ENCODE measurements at regions not wholly inside any gene's neighbourhood (a gene's known extent, or its start where the extent isn't known, plus 50 kb on each side); places are given as distances from the start of the nearest gene placed in this dataset.
A peak's percentile ranks its signal among the peaks of the same experiment; 100 is the strongest.
"Not testable (repeated sequence)": the region's sequence is repeated elsewhere in the genome, so short reads cannot be mapped to it uniquely, and the experiment has no call there.

GRCh38 chr17:68097161-68097805 is 61.7 kb downstream of the KPNA2 start:
- no peak for DNase-seq (ENCODE audit: low read depth in 4 of 4, low spot score in 3 of 4)

- DNase-seq (ENCODE audit: low read depth in 4 of 4, low spot score in 3 of 4): not testable (repeated sequence)
These were observed 63.8 kb downstream of the KPNA2 start for GRCh38 chr17:68099341-68099753.

GRCh38 chr17:68100000-68100641 is 64.6 kb downstream of the KPNA2 start:
- no peak for DNase-seq (ENCODE audit: low read depth in 4 of 4, low spot score in 3 of 4)

- peak; percentile 80 to 87 (median 84) for DNase-seq (ENCODE audit: low read depth in 4 of 4, low spot score in 3 of 4)
These were observed 65.8 kb downstream of the KPNA2 start for GRCh38 chr17:68101075-68101986.

GRCh38 chr17:68101987-68102314 is 66.4 kb downstream of the KPNA2 start:
- peak in 1 of 4 donors; percentile 37 for DNase-seq (ENCODE audit: low read depth in 4 of 4, low spot score in 3 of 4)

GRCh38 chr17:68102318-68102758 is 66.8 kb downstream of the KPNA2 start:
- no peak for DNase-seq (ENCODE audit: low read depth in 4 of 4, low spot score in 3 of 4)

GRCh38 chr17:68103148-68103547 is 67.6 kb downstream of the KPNA2 start:
- no peak for DNase-seq (ENCODE audit: low read depth in 4 of 4, low spot score in 3 of 4)

- DNase-seq (ENCODE audit: low read depth in 4 of 4, low spot score in 3 of 4): no peak
These were observed 70.5 kb downstream of the KPNA2 start for GRCh38 chr17:68106085-68106484.

- DNase-seq (ENCODE audit: low read depth in 4 of 4, low spot score in 3 of 4): no peak
These were observed 71.8 kb downstream of the KPNA2 start for GRCh38 chr17:68107373-68107772.

- no peak for DNase-seq (ENCODE audit: low read depth in 4 of 4, low spot score in 3 of 4)
These were observed 72.9 kb downstream of the KPNA2 start for GRCh38 chr17:68108313-68109000.

- not testable (repeated sequence) for DNase-seq (ENCODE audit: low read depth in 4 of 4, low spot score in 3 of 4)
These were observed 73.9 kb downstream of the KPNA2 start for GRCh38 chr17:68109404-68109803.

GRCh38 chr17:68116211-68116610 is 80.7 kb downstream of the KPNA2 start:
- not testable (repeated sequence) for DNase-seq (ENCODE audit: low read depth in 4 of 4, low spot score in 3 of 4)

- DNase-seq (ENCODE audit: low read depth in 4 of 4, low spot score in 3 of 4): no peak
These were observed 87.1 kb downstream of the KPNA2 start for GRCh38 chr17:68122587-68122986.

GRCh38 chr17:68125111-68125870 is 89.8 kb downstream of the KPNA2 start:
- DNase-seq (ENCODE audit: low read depth in 4 of 4, low spot score in 3 of 4): no peak

- no peak for DNase-seq (ENCODE audit: low read depth in 4 of 4, low spot score in 3 of 4)
These were observed 92.4 kb downstream of the KPNA2 start for GRCh38 chr17:68127914-68128313.

- DNase-seq (ENCODE audit: low read depth in 4 of 4, low spot score in 3 of 4): no peak
These were observed 95.9 kb downstream of the KPNA2 start for GRCh38 chr17:68131456-68131855.

- no peak for DNase-seq (ENCODE audit: low read depth in 4 of 4, low spot score in 3 of 4)
These were observed 98.0 kb downstream of the KPNA2 start for GRCh38 chr17:68133346-68134045.

GRCh38 chr17:68134046-68134637 is 98.6 kb downstream of the KPNA2 start:
- no peak for DNase-seq (ENCODE audit: low read depth in 4 of 4, low spot score in 3 of 4)

- DNase-seq (ENCODE audit: low read depth in 4 of 4, low spot score in 3 of 4): no peak
These were observed 99.2 kb downstream of the KPNA2 start for GRCh38 chr17:68134731-68135130.

All from right renal pelvis (tissue), 4 donors.